ENCODE measurements at regions not wholly inside any gene's neighbourhood (a gene's known extent, or its start where the extent isn't known, plus 50 kb on each side); places are given as distances from the start of the nearest gene placed in this dataset.

DNA sequence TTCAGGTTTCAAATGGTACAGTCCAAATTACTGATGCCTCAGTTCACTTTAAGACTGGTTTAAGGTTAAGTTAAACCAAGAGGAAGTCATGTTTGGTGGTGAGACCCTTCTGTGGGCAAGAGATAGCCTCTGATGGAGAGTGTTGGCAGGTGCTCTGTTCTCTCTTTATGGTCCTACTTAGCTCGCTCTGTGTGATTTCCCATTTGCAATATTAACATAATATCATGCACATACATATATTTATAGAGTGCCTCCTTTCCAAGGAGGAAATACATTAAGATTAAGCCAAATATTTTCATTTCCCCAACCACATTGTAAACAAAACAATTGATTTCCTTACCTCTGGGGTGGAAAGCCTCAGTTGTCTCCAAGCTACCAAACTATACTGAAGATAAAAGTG is 222.4 kb downstream of the PIK3C3 start:
- no peak for DNase-seq
- H3K4me3 Mint-ChIP-seq: no peak overlapping the region
- H3K36me3 Mint-ChIP-seq (ENCODE audit: low read depth): no peaks in the 10 kb centered on the region
- H3K27me3 Mint-ChIP-seq: no peaks in the 10 kb centered on the region
- POLR2A ChIA-PET: no interaction called here
- CTCF ChIA-PET: no interaction called here
- no peaks in the 10 kb centered on the region for H3K9me3 Mint-ChIP-seq
- no peak overlapping the region for H3K27ac Mint-ChIP-seq
- no peaks in the 10 kb centered on the region for H3K4me1 Mint-ChIP-seq

DNA sequence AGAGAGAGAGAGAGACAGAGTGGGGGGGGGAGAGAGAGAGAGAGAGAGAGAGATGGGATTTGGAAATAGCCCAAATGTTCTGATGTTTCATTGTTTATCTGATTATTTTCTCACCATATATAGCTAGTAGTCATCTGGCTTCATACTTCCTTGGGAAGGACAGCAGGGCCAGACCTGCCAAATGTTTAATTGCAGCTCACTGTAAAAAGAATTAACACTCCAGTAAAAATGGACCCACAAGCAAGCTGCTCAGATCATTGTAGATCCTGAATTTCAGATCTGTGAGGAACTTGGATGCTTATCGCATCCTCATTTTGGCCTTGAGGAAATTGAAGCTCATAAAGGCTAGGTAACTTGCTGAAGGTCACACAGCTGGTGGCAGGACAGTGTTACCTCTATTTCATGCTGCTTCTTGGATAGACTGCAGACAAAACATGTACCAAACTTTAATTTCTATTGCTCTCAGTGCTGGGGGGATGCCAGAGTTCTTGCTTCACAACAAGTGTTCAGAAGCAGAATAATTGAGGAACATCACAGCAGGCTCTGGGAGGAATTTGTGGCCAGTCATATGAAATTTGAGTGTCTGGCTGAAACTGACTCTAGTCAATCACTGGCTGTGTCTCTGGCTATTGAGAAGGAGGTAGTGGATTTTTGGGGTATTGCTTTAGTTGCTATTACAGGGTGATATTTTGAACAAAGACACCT is 223.5 kb downstream of the PIK3C3 start:
- no peak overlapping the region for H3K4me3 Mint-ChIP-seq
- H3K36me3 Mint-ChIP-seq (ENCODE audit: low read depth): no peaks in the 10 kb centered on the region
- H3K4me1 Mint-ChIP-seq: no peaks in the 10 kb centered on the region
- ChIA-PET POLR2A (no interaction called here), CTCF (no interaction called here)
- no peaks in the 10 kb centered on the region for H3K27me3 Mint-ChIP-seq
- H3K27ac Mint-ChIP-seq: no peak overlapping the region
- H3K9me3 Mint-ChIP-seq: no peaks in the 10 kb centered on the region
- DNase-seq: no peak

DNA sequence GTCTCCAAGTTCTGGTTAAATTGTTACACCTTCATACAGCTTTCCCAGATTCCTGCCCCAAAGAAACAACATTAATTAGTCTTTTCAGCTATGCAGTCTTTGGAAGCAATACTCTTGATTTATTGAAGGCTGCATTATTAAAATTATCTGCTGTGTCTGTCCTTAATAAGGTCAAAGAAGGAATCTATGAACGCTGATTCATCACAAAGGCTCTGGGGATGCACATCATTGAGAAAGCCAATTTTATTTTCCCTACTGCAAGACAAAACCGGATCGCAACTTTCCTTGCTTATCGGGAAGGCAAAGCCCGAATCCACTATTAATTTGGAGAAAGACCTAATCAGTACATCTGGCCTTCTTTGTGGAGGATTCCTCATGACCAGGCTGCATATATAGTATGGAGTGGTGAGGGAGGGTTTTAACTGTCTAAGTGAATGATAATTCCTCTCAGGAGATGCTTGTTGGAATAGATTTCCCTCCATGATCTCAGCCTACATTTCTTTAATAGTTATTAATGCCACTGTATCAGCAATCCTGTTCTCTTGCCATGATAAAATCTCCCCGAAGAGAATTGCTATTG is 224.6 kb downstream of the PIK3C3 start:
- H3K36me3 Mint-ChIP-seq (ENCODE audit: low read depth): no peaks in the 10 kb centered on the region
- no peaks in the 10 kb centered on the region for H3K4me1 Mint-ChIP-seq
- no peaks in the 10 kb centered on the region for H3K9me3 Mint-ChIP-seq
- no peak overlapping the region for H3K4me3 Mint-ChIP-seq
- POLR2A ChIA-PET: no interaction called here
- CTCF ChIA-PET: no interaction called here
- no peak for DNase-seq
- H3K27me3 Mint-ChIP-seq: no peaks in the 10 kb centered on the region
- no peak overlapping the region for H3K27ac Mint-ChIP-seq

DNA sequence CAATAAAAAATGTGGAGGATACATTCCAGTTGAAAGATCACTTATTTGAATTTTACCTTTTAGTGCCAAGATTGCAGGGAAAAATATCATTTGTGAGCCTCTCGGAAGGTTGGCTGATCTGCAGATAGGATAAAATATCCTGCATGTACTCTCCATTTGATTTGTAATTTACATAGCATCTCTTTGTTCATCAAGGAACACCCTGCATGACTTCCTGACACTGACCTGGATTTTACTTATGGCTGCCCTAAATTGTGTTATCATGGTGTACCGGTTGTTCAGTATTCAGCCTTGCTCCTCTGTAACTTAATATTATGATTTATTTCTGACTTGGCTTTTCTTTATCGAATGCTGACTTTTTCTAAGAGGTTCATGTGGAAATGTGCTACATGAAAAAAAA is 226.4 kb downstream of the PIK3C3 start:
- ChIA-PET POLR2A (no interaction called here), CTCF (no interaction called here)
- Mint-ChIP-seq H3K27ac (no peak overlapping the region), H3K36me3 (ENCODE audit: low read depth) (no peaks in the 10 kb centered on the region), H3K27me3 (no peaks in the 10 kb centered on the region), H3K9me3 (no peaks in the 10 kb centered on the region), H3K4me1 (no peaks in the 10 kb centered on the region), H3K4me3 (no peak overlapping the region)
- DNase-seq: no peak

DNA sequence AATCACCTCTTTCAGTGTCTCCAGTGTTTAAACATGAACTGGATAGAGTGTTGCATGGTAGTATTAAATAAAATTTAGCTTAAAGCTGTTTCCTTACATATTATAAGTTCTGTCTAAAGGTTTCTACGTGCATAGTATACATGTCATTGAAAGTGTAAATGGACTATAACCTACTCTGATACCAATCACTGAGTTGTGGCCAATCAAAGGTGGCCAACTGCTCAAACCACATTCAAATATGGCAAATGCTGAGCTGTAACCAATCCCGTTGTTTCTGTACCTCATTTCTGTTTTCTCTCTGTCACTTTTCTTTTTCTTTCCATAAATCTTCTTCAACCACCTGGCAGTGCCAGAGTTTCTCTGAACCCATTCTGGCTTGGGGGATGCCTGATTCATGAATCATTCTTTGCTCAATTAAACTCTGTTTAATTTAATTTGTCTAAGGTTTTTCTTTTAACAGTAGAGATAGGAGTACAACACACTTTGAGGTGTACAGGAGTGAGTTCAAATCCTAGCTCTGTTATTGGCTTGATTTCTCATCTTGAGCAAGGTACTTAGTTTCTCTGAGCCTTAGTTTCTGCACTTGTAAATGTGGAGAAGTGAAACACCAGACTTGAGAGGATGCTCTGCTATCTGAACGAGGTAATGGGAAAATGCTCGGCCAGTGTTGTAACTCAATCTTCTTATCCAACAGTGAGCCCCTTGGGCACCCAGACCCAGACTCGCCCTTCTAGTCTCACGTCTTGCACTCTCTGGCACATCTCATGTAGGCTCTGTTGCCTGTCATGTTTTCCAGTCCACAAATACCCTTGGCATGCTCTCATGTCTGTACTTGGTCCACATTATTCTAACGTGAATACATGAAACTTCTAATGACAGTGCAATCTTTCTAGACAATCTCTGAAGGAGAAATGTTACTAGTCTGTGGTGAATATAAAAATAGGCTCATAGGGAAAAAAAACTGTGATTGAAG is 228.0 kb downstream of the PIK3C3 start:
- DNase-seq: no peak
- no peak overlapping the region for H3K27ac Mint-ChIP-seq
- no peaks in the 10 kb centered on the region for H3K27me3 Mint-ChIP-seq
- no peaks in the 10 kb centered on the region for H3K4me1 Mint-ChIP-seq
- no peaks in the 10 kb centered on the region for H3K36me3 Mint-ChIP-seq (ENCODE audit: low read depth)
- no peaks in the 10 kb centered on the region for H3K9me3 Mint-ChIP-seq
- CTCF ChIA-PET: interaction anchor here (1.1 kb wide), 1 partner anchor 9 kb away, joined by 3 read pairs; no protein-coding TSS in a partner anchor
- POLR2A ChIA-PET: no interaction called here
- H3K4me3 Mint-ChIP-seq: no peak overlapping the region

DNA sequence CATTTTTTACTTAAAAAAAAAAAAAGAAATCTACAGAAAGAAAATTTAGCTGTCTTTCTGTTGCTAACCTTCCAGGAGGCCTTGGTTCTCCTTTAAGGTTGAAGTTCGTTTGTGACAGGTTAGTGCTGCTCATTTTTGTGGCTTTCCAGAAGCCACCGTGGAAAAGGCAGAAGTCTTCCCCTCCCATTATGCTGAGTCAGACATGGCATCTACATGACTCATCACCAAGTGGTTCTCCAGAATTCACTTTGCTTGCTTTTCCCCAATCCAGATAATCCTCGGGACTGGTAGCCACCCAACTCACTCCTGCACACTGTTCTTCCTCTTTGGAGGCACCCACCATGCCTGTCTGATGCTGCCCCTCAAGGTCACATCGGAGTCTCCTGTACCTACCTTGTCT is 228.7 kb downstream of the PIK3C3 start:
- CTCF ChIA-PET: no interaction called here
- POLR2A ChIA-PET: no interaction called here
- Mint-ChIP-seq H3K9me3 (no peaks in the 10 kb centered on the region), H3K27ac (no peak overlapping the region), H3K36me3 (ENCODE audit: low read depth) (no peaks in the 10 kb centered on the region), H3K27me3 (no peaks in the 10 kb centered on the region), H3K4me1 (no peaks in the 10 kb centered on the region), H3K4me3 (no peak overlapping the region)
- no peak for DNase-seq

DNA sequence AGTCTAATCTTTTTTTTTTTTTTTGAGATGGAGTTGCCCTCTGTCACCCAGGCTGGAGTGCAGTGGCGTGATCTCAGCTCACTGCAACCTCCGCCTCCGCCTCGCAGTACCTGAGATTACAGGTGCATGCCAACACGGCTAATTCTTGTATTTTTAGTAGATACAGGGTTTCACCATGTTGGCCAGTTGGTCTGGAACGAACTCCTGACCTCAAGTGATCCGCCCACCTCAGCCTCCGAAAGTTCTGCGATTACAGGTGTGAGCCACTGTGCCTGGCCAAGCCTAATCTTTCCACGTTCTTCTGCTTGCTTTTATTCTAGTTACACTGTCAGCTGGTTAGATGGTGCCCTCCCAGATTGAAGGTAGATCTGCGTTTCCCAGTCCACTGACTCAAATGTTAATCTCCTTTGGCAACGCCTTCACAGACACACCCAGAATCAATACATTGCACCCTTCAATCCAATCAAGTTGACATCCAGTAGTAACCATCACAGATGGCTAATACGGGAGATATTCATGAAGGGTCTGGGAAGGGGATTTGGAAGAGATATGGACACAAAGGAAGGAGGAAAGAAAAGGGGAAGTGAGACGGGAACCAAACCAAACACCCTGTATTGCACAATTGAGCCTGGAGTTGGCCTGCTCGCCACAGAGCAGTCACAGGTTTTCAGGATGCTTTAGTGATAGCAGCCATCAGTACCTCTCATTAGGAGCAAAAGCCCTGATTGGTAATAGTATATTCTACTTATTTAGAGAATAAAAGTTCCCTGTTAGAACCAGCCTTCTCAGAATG is 229.8 kb downstream of the PIK3C3 start:
- H3K27me3 Mint-ChIP-seq: no peaks in the 10 kb centered on the region
- H3K27ac Mint-ChIP-seq: no peak overlapping the region
- POLR2A ChIA-PET: no interaction called here
- no peak overlapping the region for H3K4me3 Mint-ChIP-seq
- no peaks in the 10 kb centered on the region for H3K9me3 Mint-ChIP-seq
- no peak for DNase-seq
- H3K36me3 Mint-ChIP-seq (ENCODE audit: low read depth): no peaks in the 10 kb centered on the region
- no peaks in the 10 kb centered on the region for H3K4me1 Mint-ChIP-seq
- CTCF ChIA-PET: no interaction called here

DNA sequence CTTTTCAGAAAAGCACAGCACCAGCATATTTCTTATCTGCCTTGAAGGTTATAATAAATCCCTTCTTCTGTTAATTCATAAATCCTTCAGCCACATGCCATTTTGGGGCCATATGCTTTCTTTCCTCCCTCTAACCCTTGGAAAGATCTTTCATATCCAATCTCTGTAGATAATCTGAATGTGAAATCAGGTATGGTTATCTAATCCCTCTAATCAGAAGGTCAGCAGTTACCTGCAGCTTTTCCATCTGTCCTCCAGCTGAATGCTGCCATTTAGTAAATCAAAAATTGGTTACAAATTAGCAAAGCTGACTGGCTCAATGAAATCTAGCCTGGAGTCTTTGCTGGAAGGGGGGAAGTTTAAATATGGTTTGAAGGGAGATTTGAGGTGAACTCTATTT is 230.5 kb downstream of the PIK3C3 start:
- Mint-ChIP-seq H3K27me3 (no peaks in the 10 kb centered on the region), H3K4me1 (no peaks in the 10 kb centered on the region), H3K9me3 (no peaks in the 10 kb centered on the region), H3K27ac (no peak overlapping the region), H3K4me3 (no peak overlapping the region), H3K36me3 (ENCODE audit: low read depth) (no peaks in the 10 kb centered on the region)
- ChIA-PET POLR2A (no interaction called here), CTCF (no interaction called here)
- no peak for DNase-seq

DNA sequence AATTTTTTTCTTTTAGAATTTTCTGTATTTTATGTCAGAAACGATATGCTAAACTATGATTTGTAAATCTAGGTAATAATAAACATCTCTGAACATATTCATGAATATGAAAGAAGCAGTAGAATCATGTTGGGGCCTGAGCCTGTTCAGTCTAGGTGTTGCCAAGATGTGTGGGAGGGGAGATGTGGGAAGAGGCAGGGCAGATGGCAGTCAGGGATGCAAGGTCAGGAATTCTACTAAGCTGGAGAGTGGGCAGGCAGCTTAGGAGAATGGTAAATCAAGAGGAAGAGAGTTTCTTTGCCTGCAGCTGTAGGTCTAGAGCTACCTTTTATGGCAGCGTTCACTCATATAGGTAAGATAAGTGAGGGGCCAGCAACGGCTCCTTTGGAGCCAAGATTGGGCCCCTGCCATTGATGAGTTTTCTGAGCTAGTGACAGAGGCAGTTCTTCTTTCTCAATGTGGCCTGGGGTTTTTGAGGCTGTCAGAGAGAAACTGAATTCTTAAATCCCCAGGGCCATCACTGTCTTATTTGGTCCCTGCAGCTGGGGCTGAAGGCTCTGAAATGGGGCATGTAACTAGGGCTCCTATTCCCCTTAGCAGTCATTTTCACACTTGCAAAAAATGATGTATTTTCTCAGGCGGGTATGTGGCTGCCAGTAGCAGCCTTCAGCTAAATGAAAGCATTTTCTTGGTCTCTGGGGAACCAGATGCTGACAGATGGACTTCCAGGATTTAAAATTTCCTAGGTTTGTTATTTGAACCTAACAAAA is 232.8 kb downstream of the PIK3C3 start:
- no peaks in the 10 kb centered on the region for H3K9me3 Mint-ChIP-seq
- H3K27me3 Mint-ChIP-seq: no peaks in the 10 kb centered on the region
- H3K4me3 Mint-ChIP-seq: no peak overlapping the region
- ChIA-PET CTCF (no interaction called here), POLR2A (no interaction called here)
- H3K36me3 Mint-ChIP-seq (ENCODE audit: low read depth): no peaks in the 10 kb centered on the region
- no peaks in the 10 kb centered on the region for H3K4me1 Mint-ChIP-seq
- H3K27ac Mint-ChIP-seq: no peak overlapping the region
- no peak for DNase-seq

DNA sequence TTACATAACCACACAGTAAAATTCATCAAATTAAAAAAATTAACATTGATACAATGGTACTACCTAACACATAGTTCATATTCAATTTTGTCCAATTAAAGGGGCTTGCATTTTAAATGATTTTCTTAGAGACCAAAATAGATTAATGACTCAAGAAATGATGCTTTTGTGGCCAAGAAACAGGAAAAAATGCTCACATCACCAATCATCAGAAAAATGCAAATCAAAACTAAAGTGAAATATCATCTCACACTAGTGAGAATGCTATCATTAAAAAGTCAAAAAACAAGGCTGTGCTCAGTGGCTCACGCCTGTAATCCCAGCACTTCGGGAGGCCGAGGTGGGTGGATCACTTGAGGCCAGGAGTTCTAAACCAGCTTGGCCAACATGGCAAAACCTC is 235.6 kb downstream of the PIK3C3 start:
- peaks cover 2% of the 10 kb centered on the region for H3K27me3 Mint-ChIP-seq
- CTCF ChIA-PET: no interaction called here
- no peak overlapping the region for H3K4me3 Mint-ChIP-seq
- no peaks in the 10 kb centered on the region for H3K36me3 Mint-ChIP-seq (ENCODE audit: low read depth)
- no peaks in the 10 kb centered on the region for H3K9me3 Mint-ChIP-seq
- no peak for DNase-seq
- H3K4me1 Mint-ChIP-seq: no peaks in the 10 kb centered on the region
- no peak overlapping the region for H3K27ac Mint-ChIP-seq
- POLR2A ChIA-PET: no interaction called here

DNA sequence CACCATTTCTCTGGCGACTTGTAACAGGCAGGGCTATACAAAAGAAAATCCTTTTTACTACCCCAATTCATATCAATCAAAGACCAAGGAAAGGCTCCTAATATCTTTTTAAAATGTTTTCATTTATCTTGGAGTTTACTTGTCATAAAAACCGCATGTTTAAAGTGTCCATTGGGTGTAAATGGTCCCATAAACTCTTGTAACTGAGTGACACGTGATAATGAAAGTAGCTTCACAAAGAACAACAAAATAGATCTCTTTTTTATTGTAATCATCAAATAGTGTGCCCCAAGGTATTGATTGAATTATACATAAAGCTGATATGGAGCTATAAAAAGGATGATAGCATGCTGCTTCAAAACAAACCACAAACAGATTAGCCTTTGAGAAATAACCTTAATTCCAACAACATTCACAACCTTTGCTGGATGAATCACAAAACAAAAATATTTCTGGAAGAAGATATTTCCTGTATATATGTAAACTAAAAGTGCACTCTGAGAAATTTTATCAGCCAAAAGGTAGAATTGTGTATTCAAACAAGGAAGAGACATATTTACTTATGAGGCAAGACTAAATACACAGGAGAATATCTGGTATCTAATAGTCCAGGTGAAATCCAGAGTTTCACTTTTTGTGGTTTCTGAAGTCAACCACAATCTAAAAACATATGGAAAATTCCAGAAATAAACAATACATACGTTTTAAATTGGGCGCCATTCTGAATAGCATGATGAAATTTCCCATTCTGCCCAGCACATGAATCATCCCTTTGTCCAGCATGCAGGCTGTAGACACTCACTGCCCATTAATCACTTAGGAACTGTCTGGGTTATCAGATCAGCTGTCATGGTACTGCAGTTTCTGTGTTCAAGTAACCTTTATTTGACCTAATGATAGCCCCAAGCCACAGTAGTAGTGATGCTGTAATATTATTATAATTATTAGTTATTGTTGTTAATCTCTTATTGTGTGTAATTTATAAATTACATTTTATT is 237.5 kb downstream of the PIK3C3 start:
- no peak overlapping the region for H3K27ac Mint-ChIP-seq
- peaks cover 2% of the 10 kb centered on the region for H3K27me3 Mint-ChIP-seq
- H3K4me1 Mint-ChIP-seq: no peaks in the 10 kb centered on the region
- no peak overlapping the region for H3K4me3 Mint-ChIP-seq
- H3K36me3 Mint-ChIP-seq (ENCODE audit: low read depth): no peaks in the 10 kb centered on the region
- no peak for DNase-seq
- ChIA-PET CTCF (no interaction called here), POLR2A (no interaction called here)
- no peaks in the 10 kb centered on the region for H3K9me3 Mint-ChIP-seq

DNA sequence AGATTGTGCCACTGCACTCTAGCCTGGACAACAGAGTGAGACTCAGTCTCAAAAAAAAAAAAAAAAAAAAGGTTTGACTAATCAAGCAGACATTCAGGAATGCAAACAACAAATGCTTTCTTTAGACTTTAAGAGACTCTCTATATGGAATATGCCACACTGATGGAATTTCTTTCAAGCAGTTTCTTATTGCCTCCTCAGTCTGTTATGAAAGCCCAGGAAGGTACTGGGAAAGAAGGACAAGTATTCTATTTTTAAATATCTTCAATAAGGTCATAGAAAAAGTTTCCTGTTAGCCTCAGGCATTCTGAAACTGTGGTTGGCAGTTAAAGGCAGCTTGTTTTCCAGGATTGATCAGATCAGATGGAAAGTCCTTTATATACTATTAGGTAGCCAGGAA is 241.6 kb downstream of the PIK3C3 start:
- no peak overlapping the region for H3K27ac Mint-ChIP-seq
- H3K4me1 Mint-ChIP-seq: no peaks in the 10 kb centered on the region
- no peaks in the 10 kb centered on the region for H3K9me3 Mint-ChIP-seq
- H3K36me3 Mint-ChIP-seq (ENCODE audit: low read depth): no peaks in the 10 kb centered on the region
- H3K27me3 Mint-ChIP-seq: peaks cover 2% of the 10 kb centered on the region
- no peak overlapping the region for H3K4me3 Mint-ChIP-seq
- CTCF ChIA-PET: no interaction called here
- no peak for DNase-seq
- POLR2A ChIA-PET: no interaction called here
